ENCODE measurements at regions not wholly inside any gene's neighbourhood (a gene's known extent, or its start where the extent isn't known, plus 50 kb on each side); places are given as distances from the start of the nearest gene placed in this dataset.

DNA sequence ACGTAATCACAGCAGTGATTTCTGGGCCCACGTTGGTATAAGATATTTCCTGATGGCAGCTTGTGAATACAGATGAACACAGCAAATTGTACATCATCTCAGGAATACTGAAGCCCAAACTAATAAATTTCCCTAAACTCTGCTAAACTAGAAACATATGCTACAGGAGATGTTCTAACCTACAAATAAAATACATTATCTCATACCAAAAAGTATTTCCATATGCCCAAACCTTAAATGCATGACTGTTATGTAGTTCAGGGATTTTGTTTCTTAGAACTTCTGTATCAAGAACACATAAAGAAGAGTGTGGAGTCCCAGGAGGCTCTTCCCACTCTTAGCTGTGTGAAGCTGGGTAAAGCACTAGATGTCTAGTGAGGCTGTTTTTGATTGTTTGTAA is 138.4 kb downstream of the RFC3 start:
- no peak for DNase-seq
- WGBS, 5 donors, result 80 to 93% (median 86%) methylated on average over 2 of the region's 2 CpGs

DNA sequence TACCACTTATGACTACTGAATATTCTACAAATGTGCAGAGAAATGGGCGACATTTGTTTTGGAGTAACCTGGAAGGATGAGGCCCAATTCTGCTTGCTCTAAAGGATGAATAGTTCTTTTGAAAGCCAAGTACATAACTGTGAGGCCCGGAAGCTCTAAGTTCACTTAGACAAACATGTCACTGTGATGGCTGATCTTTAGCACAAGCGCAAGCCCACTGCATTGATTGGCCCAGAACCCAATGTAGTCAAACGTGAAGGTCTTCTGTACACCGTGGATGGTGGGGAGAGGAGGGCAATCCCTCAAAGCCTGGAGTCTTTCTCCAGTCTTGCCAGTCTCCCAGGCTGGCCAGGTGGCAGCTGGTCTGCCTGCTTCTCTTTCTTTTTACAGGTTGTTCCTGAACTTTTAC is 139.6 kb downstream of the RFC3 start:
- H3K27ac ChIP-seq, result no peak overlapping the region
- no peak overlapping the region for H3K4me3 ChIP-seq
- DNase-seq, result no peak
- TF ChIP-seq, protein P1, sequence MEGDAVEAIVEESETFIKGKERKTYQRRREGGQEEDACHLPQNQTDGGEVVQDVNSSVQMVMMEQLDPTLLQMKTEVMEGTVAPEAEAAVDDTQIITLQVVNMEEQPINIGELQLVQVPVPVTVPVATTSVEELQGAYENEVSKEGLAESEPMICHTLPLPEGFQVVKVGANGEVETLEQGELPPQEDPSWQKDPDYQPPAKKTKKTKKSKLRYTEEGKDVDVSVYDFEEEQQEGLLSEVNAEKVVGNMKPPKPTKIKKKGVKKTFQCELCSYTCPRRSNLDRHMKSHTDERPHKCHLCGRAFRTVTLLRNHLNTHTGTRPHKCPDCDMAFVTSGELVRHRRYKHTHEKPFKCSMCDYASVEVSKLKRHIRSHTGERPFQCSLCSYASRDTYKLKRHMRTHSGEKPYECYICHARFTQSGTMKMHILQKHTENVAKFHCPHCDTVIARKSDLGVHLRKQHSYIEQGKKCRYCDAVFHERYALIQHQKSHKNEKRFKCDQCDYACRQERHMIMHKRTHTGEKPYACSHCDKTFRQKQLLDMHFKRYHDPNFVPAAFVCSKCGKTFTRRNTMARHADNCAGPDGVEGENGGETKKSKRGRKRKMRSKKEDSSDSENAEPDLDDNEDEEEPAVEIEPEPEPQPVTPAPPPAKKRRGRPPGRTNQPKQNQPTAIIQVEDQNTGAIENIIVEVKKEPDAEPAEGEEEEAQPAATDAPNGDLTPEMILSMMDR (IDR thresholded peaks at IDR 0.05 in 8 of 11, conservative IDR thresholded peaks at IDR 0.05 in 3 of 11), result no peak
- TF ChIP-seq POLR2AphosphoS5 (IDR thresholded peaks at IDR 0.05), result no peak
- TF ChIP-seq POLR2A (IDR thresholded peaks at IDR 0.05), result no peak
- H3K36me3 ChIP-seq, result no peaks in the 10 kb centered on the region
- intact Hi-C loops (cut with DNase I; ENCODE audit: low total_unique reads), result no loop called here
- no peaks in the 10 kb centered on the region for H3K9me3 ChIP-seq
- no peaks in the 10 kb centered on the region for H3K27me3 ChIP-seq (replicated peaks in 1 of 7)
- H3K4me1 ChIP-seq, result no peaks in the 10 kb centered on the region
- 91 to 98% (median 96%) methylated on average over 5 of the region's 5 CpGs for WGBS, 5 donors

More for the DNA sequence above, 138.4 kb downstream of the RFC3 start:
- Histone ChIP-seq H3K4me3 (no peak overlapping the region), H3K4me1 (no peaks in the 10 kb centered on the region), H3K27ac (no peak overlapping the region), H3K36me3 (no peaks in the 10 kb centered on the region), H3K9me3 (no peaks in the 10 kb centered on the region), H3K27me3 (replicated peaks in 1 of 7) (no peaks in the 10 kb centered on the region)
- intact Hi-C loops (cut with DNase I; ENCODE audit: low total_unique reads), result no loop called here
- TF ChIP-seq POLR2AphosphoS5 (IDR thresholded peaks at IDR 0.05) (no peak), POLR2A (IDR thresholded peaks at IDR 0.05) (no peak)
- TF ChIP-seq, protein P1 (IDR thresholded peaks at IDR 0.05 in 8 of 11, conservative IDR thresholded peaks at IDR 0.05 in 3 of 11), result no peak

DNA sequence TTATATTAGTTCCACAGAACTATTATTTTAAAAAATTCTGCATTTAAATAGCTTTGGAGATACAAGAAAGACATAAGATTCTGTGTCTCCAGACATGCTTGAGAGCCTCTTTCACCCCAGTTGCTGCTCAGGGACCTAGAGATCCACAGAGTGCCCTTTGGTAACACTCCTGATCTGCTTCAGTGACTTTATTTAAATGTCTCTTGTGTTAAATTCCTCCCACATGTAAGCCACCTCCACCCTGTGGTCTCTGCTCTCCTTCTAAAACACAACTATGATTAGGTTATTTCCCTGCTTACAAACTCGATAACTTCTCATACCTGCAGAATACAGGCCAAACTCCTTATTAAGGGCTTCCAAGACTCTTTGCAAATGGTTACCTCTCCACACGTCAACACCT is 141.0 kb downstream of the RFC3 start:
- H3K4me1 ChIP-seq, result no peaks in the 10 kb centered on the region
- no peaks in the 10 kb centered on the region for H3K9me3 ChIP-seq
- intact Hi-C loops (cut with DNase I; ENCODE audit: low total_unique reads), result no loop called here
- 81 to 87% (median 85%) methylated on average over 2 of the region's 2 CpGs for WGBS, 5 donors
- H3K4me3 ChIP-seq, result no peak overlapping the region
- H3K36me3 ChIP-seq, result no peaks in the 10 kb centered on the region
- H3K27me3 ChIP-seq (replicated peaks in 1 of 7), result no peaks in the 10 kb centered on the region
- DNase-seq, result no peak
- TF ChIP-seq POLR2A (IDR thresholded peaks at IDR 0.05), result no peak
- TF ChIP-seq, protein P1 (IDR thresholded peaks at IDR 0.05 in 8 of 11, conservative IDR thresholded peaks at IDR 0.05 in 3 of 11), result no peak
- no peak for TF ChIP-seq POLR2AphosphoS5 (IDR thresholded peaks at IDR 0.05)
- no peak overlapping the region for H3K27ac ChIP-seq

DNA sequence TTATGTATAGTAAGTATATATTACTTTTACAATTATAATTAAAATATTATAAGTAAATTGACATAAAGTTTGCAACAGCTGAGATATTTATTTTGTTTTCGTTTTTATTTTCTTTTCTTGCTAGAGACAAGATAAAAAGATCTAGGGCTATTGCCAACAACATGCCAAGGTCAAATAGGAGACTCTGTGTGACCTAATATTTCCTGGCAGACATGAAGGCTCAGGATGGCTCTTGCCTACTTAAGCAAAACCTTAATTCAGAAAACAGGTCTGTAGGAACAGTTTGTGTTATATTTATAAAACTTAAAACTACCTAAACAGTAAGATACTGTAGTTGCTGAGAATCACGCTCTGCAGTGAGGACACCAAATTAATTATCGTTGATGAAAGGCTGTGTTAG is 145.2 kb downstream of the RFC3 start:
- H3K9me3 ChIP-seq, result peaks cover 0 to 3% (median 0%) of the 10 kb centered on the region in 8 donors
- WGBS, 5 donors, result 80 to 89% (median 81%) methylated on average over 3 of the region's 3 CpGs
- H3K27me3 ChIP-seq (replicated peaks in 1 of 7), result no peaks in the 10 kb centered on the region
- no peak overlapping the region for H3K4me3 ChIP-seq
- H3K27ac ChIP-seq, result no peak overlapping the region
- DNase-seq, result no peak
- TF ChIP-seq, protein P1 (IDR thresholded peaks at IDR 0.05 in 8 of 11, conservative IDR thresholded peaks at IDR 0.05 in 3 of 11), result no peak
- no peak for TF ChIP-seq POLR2A (IDR thresholded peaks at IDR 0.05)
- TF ChIP-seq POLR2AphosphoS5 (IDR thresholded peaks at IDR 0.05), result no peak
- H3K36me3 ChIP-seq, result no peaks in the 10 kb centered on the region
- intact Hi-C loops (cut with DNase I; ENCODE audit: low total_unique reads), result no loop called here
- H3K4me1 ChIP-seq, result no peaks in the 10 kb centered on the region

Data from spleen (tissue), 11 donors.